Stimulated activated CD4-positive, alpha-beta T cell treated with anti-CD3 and anti-CD28 coated beads, Interleukin-2, amount 100 ng/mL, for 4 hours (primary cell): ENCODE measurements at regions not wholly inside any gene's neighbourhood (a gene's known extent, or its start where the extent isn't known, plus 50 kb on each side); places are given as distances from the start of the nearest gene placed in this dataset.
"Not testable (repeated sequence)": the region's sequence is repeated elsewhere in the genome, so short reads cannot be mapped to it uniquely, and the experiment has no call there.

Experiments used
- DNase-seq: peaks from one replicate; pipeline ENCODE4 v3.0.0-alpha.2; 2020; ENCODE audit warnings: low read depth

- no peak for DNase-seq
Measured at GRCh38 chr5:128667751-128668150, 129.7 kb upstream of the FBN2 start.

- no peak for DNase-seq
Measured at GRCh38 chr5:128668921-128669320, 130.9 kb upstream of the FBN2 start.

GRCh38 chr5:128669803-128670202 is 131.8 kb upstream of the FBN2 start:
- no peak for DNase-seq

- no peak for DNase-seq
Measured at GRCh38 chr5:128671943-128672342, 133.9 kb upstream of the FBN2 start.

- DNase-seq = no peak
Measured at GRCh38 chr5:128673000-128673399, 135.0 kb upstream of the FBN2 start.

- DNase-seq = no peak
Measured at GRCh38 chr5:128673411-128673957, 135.4 kb upstream of the FBN2 start.

GRCh38 chr5:128673970-128674369 is 135.9 kb upstream of the FBN2 start:
- no peak for DNase-seq

- no peak for DNase-seq
Measured at GRCh38 chr5:128674837-128675446, 136.9 kb upstream of the FBN2 start.

GRCh38 chr5:128681096-128681495 is 143.1 kb upstream of the FBN2 start:
- DNase-seq = no peak

- DNase-seq = no peak
Measured at GRCh38 chr5:128681764-128682592, 143.9 kb upstream of the FBN2 start.

- DNase-seq = no peak
Measured at GRCh38 chr5:128682669-128683068, 144.6 kb upstream of the FBN2 start.

- DNase-seq = no peak
Measured at GRCh38 chr5:128684961-128685360, 146.9 kb upstream of the FBN2 start.

- DNase-seq = no peak
Measured at GRCh38 chr5:128687930-128688329, 149.9 kb upstream of the FBN2 start.

- DNase-seq = no peak
Measured at GRCh38 chr5:128693764-128694163, 155.7 kb upstream of the FBN2 start.

- no peak for DNase-seq
Measured at GRCh38 chr5:128695791-128696530, 157.9 kb upstream of the FBN2 start.

- no peak for DNase-seq
Measured at GRCh38 chr5:128701301-128701700, 163.3 kb upstream of the FBN2 start.

GRCh38 chr5:128703322-128703721 is 165.3 kb upstream of the FBN2 start:
- DNase-seq = no peak

GRCh38 chr5:128706269-128706668 is 168.2 kb upstream of the FBN2 start:
- no peak for DNase-seq

GRCh38 chr5:128708841-128709240 is 170.8 kb upstream of the FBN2 start:
- no peak for DNase-seq

- no peak for DNase-seq
Measured at GRCh38 chr5:128711216-128711615, 173.2 kb upstream of the FBN2 start.

- no peak for DNase-seq
Measured at GRCh38 chr5:128714551-128714950, 176.5 kb upstream of the FBN2 start.

GRCh38 chr5:128722551-128722950 is 184.5 kb upstream of the FBN2 start:
- DNase-seq = no peak

- not testable (repeated sequence) for DNase-seq
Measured at GRCh38 chr5:128730021-128730420, 192.0 kb upstream of the FBN2 start.
